SK-N-SH (cell line): ENCODE measurements at regions not wholly inside any gene's neighbourhood (a gene's known extent, or its start where the extent isn't known, plus 50 kb on each side); places are given as distances from the start of the nearest gene placed in this dataset.
"Not testable (repeated sequence)": the region's sequence is repeated elsewhere in the genome, so short reads cannot be mapped to it uniquely, and the experiment has no call there.

ENCODE experiments used
- EP300 ChIP-seq, 2 experiments: IDR thresholded peaks; 2 replicates each; pipeline versions ENCODE4 v1.4.0 to v1.6.1; 2012; ENCODE audit warnings: borderline replicate concordance in 1 of 2, low read depth in 1 of 2, low read length in 1 of 2
- EZH2phosphoT487 ChIP-seq: fragments of 200-600 bp; sonication (generic); IDR thresholded peaks from 2 replicates; pipeline ENCODE4 v1.6.1; 2017; ENCODE audit warnings: low read depth, mixed run types, mild to moderate bottlenecking, antibody characterized with exemption, moderate library complexity, borderline replicate concordance
- TF ChIP-seq, protein P1 (sequence below): fragments of 150-350 bp; IDR thresholded peaks from 2 replicates; pipeline ENCODE4 v1.6.1; 2017; ENCODE audit warnings: antibody characterized with exemption, low read length, low read depth, borderline replicate concordance

DNA sequence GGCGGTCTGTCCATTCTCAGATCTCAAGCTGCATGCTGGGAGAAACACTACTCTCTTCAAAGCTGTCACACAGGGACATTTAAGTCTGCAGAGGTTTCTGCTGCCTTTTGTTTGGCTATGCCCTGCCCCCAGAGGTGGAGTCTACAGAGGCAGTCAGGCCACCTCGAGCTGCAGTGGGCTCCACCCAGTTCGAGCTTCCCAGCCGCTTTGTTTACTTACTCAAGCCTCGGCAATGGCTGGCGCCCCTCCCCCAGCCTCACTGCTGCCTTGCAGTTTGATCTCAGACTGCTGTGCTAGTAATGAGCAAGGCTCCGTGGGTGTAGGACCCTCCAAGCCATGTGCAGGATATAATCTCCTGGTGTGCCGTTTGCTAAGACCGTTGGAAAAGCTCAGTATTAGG lies 486.1 kb downstream of the DTWD2 start:
- not testable (repeated sequence) for TF ChIP-seq EP300 (IDR thresholded peaks at IDR 0.05; ENCODE audit: borderline replicate concordance in 1 of 2, low read depth in 1 of 2, low read length in 1 of 2); EZH2phosphoT487
- TF ChIP-seq, protein P1, sequence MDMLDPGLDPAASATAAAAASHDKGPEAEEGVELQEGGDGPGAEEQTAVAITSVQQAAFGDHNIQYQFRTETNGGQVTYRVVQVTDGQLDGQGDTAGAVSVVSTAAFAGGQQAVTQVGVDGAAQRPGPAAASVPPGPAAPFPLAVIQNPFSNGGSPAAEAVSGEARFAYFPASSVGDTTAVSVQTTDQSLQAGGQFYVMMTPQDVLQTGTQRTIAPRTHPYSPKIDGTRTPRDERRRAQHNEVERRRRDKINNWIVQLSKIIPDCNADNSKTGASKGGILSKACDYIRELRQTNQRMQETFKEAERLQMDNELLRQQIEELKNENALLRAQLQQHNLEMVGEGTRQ, result not testable (repeated sequence)
